RPMI7951 (cell line): ENCODE measurements at regions not wholly inside any gene's neighbourhood (a gene's known extent, or its start where the extent isn't known, plus 50 kb on each side); places are given as distances from the start of the nearest gene placed in this dataset.
A peak's percentile ranks its signal among the peaks of the same experiment; 100 is the strongest.

Experiments used
- DNase-seq: peaks from one replicate; pipeline ENCODE4 v3.0.0-alpha.2; 2012; ENCODE audit warnings: low read depth

GRCh38 chr11:88231894-88232482 lies 56.7 kb upstream of the RAB38 start:
- DNase-seq: peak; percentile 21

- no peak for DNase-seq
Measured at GRCh38 chr11:88229303-88229702, 54.1 kb upstream of the RAB38 start.
